HepG2 (cell line): ENCODE measurements at regions not wholly inside any gene's neighbourhood (a gene's known extent, or its start where the extent isn't known, plus 50 kb on each side); places are given as distances from the start of the nearest gene placed in this dataset.

Experiments
- ATAC-seq: fragments of 200-7000 bp; cut with Tn5 transposase; 3 replicates; pipeline ENCODE4 v1.9.1; 2020; ENCODE audit warnings: mild to moderate bottlenecking, moderate library complexity
- BruUV-seq: library from RNA; stranded (reverse); fragments of 400-500 nt; replicated peaks from 2 replicates; lab custom pipeline; 2021; lab: Mats Ljungman, UMichigan
- CTCF ChIA-PET: fragments of 300-600 bp; formaldehyde crosslinking; extraction: SDS; loops from one replicate; lab custom pipeline; 2021; ENCODE audit warnings: low total read pairs, inconsistent platforms, low intra/inter-chr PET ratio; lab: Yijun Ruan, JAX
- POLR2A ChIA-PET: fragments of 350-600 bp; sonication (Branson Sonifier 250); formaldehyde crosslinking; loops from one replicate; lab custom pipeline; 2020; ENCODE audit warnings: antibody characterized with exemption, inconsistent platforms; lab: Yijun Ruan, JAX
- DNase-seq: peaks from one replicate; pipeline ENCODE4 v3.0.0-alpha.2; 2015; ENCODE audit warnings: low spot score
- FAIRE-seq: peaks from 3 replicates; lab custom pipeline; 2011; peaks lifted over from hg19 to GRCh38; lab: Jason Lieb, UNC
- H2AFZ ChIP-seq: one replicate; pipeline ENCODE4 v1.6.1; 2011; ENCODE audit warnings: low read length, inconsistent platforms
- H3K27ac ChIP-seq: fragments of 300-600 bp; 3 replicates; pipeline ENCODE4 v1.8.0; 2011; ENCODE audit warnings: mixed run types, mild to moderate bottlenecking, mixed read lengths, low read length, inconsistent platforms; ENCODE audit not compliant: insufficient read depth; ENCODE audit errors: extremely low read length
- H3K27me3 ChIP-seq, 2 experiments: fragments of 200-600 bp in 1 of 2; 2 replicates in 1 of 2; 3 replicates in 1 of 2; pipeline versions ENCODE4 v1.6.0 to v1.8.0; 2011; ENCODE audit warnings: low read length in 2 of 2, mild to moderate bottlenecking in 2 of 2, moderate library complexity in 2 of 2, inconsistent platforms in 1 of 2; ENCODE audit not compliant: insufficient read depth in 2 of 2, control insufficient read depth in 1 of 2
- H3K36me3 ChIP-seq, 2 experiments: fragments of 200-600 bp in 1 of 2; replicated peaks in 1 of 2; 2 replicates in 1 of 2; 3 replicates in 1 of 2; pipeline versions ENCODE4 v1.5.1 to v1.8.0; 2011; ENCODE audit warnings: low read length in 2 of 2, inconsistent platforms in 1 of 2; ENCODE audit not compliant: insufficient read depth in 2 of 2, control insufficient read depth in 1 of 2
- H3K4me1 ChIP-seq: 2 replicates; pipeline ENCODE4 v1.5.1; 2012; ENCODE audit warnings: low read length, inconsistent platforms; ENCODE audit not compliant: insufficient read depth
- H3K4me2 ChIP-seq: 2 replicates; pipeline ENCODE4 v1.6.0; 2011; ENCODE audit warnings: low read depth, low read length, inconsistent platforms
- H3K4me3 ChIP-seq, 3 experiments: fragments of 200-600 bp in 1 of 3; sonication (generic), shearing (Covaris generic) in 1 of 3; replicated peaks in 1 of 3; 2 replicates each; pipeline ENCODE4 v1.5.1; 2011 to 2016; ENCODE audit warnings: low read length in 3 of 3, inconsistent platforms in 2 of 3, low read depth in 2 of 3, mild to moderate bottlenecking in 2 of 3, control low read depth in 1 of 3, mixed read lengths in 1 of 3; ENCODE audit not compliant: insufficient read depth in 1 of 3
- H3K79me2 ChIP-seq: one replicate; pipeline ENCODE4 v1.6.1; 2011; ENCODE audit warnings: low read length, inconsistent platforms; ENCODE audit not compliant: insufficient read depth
- H3K9ac ChIP-seq: 2 replicates; pipeline ENCODE4 v1.6.0; 2011; ENCODE audit warnings: mild to moderate bottlenecking, low read depth, low read length, inconsistent platforms; ENCODE audit not compliant: insufficient read depth
- H3K9me3 ChIP-seq: 2 replicates; pipeline ENCODE4 v1.5.1; 2012; ENCODE audit warnings: mild to moderate bottlenecking, low read length
- H4K20me1 ChIP-seq: 2 replicates; pipeline ENCODE4 v1.6.0; 2011; ENCODE audit warnings: inconsistent platforms, mild to moderate bottlenecking, low read length, moderate library complexity; ENCODE audit not compliant: insufficient read depth
- ATF7 ChIP-seq, 2 experiments: fragments of 450-650 bp in 1 of 2; sonication (generic) in 1 of 2; formaldehyde crosslinking in 1 of 2; IDR thresholded peaks; 2 replicates each; pipeline versions ENCODE4 v1.4.0 to v1.6.1; 2016 to 2020; ENCODE audit warnings: antibody characterized with exemption in 1 of 2, mild to moderate bottlenecking in 1 of 2, missing genetic modification reagents in 1 of 2
- NFKBIZ ChIP-seq: IDR thresholded peaks from 2 replicates; pipeline ENCODE4 v1.6.1; 2018; ENCODE audit warnings: missing genetic modification reagents, missing compliant biosample characterization
- ZBTB34 ChIP-seq: sonication (generic); formaldehyde crosslinking; IDR thresholded peaks from 2 replicates; pipeline ENCODE4 v1.8.0; 2022; ENCODE audit warnings: mild to moderate bottlenecking, missing genetic modification reagents
- ZNF12 ChIP-seq: sonication (generic); formaldehyde crosslinking; IDR thresholded peaks from 2 replicates; pipeline ENCODE4 v1.5.0; 2020; ENCODE audit warnings: missing genetic modification reagents
- ZNF18 ChIP-seq: sonication (generic); formaldehyde crosslinking; IDR thresholded peaks from 2 replicates; pipeline ENCODE4 v1.8.0; 2022; ENCODE audit warnings: mild to moderate bottlenecking, missing genetic modification reagents; ENCODE audit not compliant: insufficient replicate concordance
- ZNF275 ChIP-seq: sonication (generic); formaldehyde crosslinking; IDR thresholded peaks from 2 replicates; pipeline ENCODE4 v1.8.0; 2022; ENCODE audit warnings: missing genetic modification reagents, mild to moderate bottlenecking, inconsistent platforms, borderline replicate concordance
- ZNF768 ChIP-seq: sonication (generic); formaldehyde crosslinking; IDR thresholded peaks from 2 replicates; pipeline ENCODE4 v1.4.0; 2020; ENCODE audit warnings: missing genetic modification reagents
- ZUFSP ChIP-seq: sonication (generic); formaldehyde crosslinking; IDR thresholded peaks from 2 replicates; pipeline ENCODE4 v1.9.0; 2021; ENCODE audit warnings: missing genetic modification reagents, mild to moderate bottlenecking, borderline replicate concordance
- WGBS: methylation state at CpG from one replicate; pipeline ENCODE4 v1.1.6; 2017; ENCODE audit warnings: low lambda C conversion rate; 5-methylcytosine and 5-hydroxymethylcytosine counted together
- in situ Hi-C: cut with HindIII; loops from 2 replicates; pipeline ENCODE4 v1.10.0; 2017; ENCODE audit warnings: low pct_unique_long_range_greater_than_20kb; ENCODE audit not compliant: extremely low pct_ligation_motif_present
- intact Hi-C: fragments of 100-400 bp; cut with micrococcal nuclease; formaldehyde crosslinking; loops from one replicate; pipeline ENCODE4 v1.10.0; 2022; ENCODE audit not compliant: unreplicated experiment

GRCh38 chr5:133828722-133829121 lies 139.7 kb downstream of the C5orf15 start:
- Histone ChIP-seq H3K79me2 (no peaks in the 10 kb centered on the region), H3K4me3 (no peak overlapping the region), H3K36me3 (no peaks in the 10 kb centered on the region), H3K4me2 (no peak overlapping the region), H4K20me1 (no peaks in the 10 kb centered on the region), H2AFZ (no peak overlapping the region), H3K4me1 (peaks cover 9% of the 10 kb centered on the region), H3K27ac (no peak overlapping the region), H3K9ac (no peak overlapping the region), H3K27me3 (peaks cover 0 to 6% of the 10 kb centered on the region in 2 experiments; a peak in 1 of 5 replicates), H3K9me3 (no peaks in the 10 kb centered on the region)
- TF ChIP-seq ZNF768 (CRISPR knock-in tag) (no peak), ZNF275 (CRISPR knock-in tag) (no peak), ZUFSP (CRISPR knock-in tag) (no peak), NFKBIZ (CRISPR knock-in tag) (no peak), ATF7 (IDR thresholded peaks at IDR 0.05) (no peak), ATF7 (CRISPR knock-in tag; IDR thresholded peaks at IDR 0.05) (no peak), ZBTB34 (CRISPR knock-in tag) (no peak), ZNF18 (CRISPR knock-in tag) (no peak), ZNF12 (CRISPR knock-in tag) (no peak)
- CTCF ChIA-PET: no interaction called here
- DNase-seq: no peak
- WGBS: 50% methylated on average over 7 of the region's 7 CpGs
- no peak for ATAC-seq
- in situ Hi-C loops: no loop called here
- FAIRE-seq: no peak
- intact Hi-C loops: no loop called here
- BruUV-seq: no TSS peak
- POLR2A ChIA-PET: no interaction called here
